SU-DHL-6 (cell line): ENCODE measurements at regions not wholly inside any gene's neighbourhood (a gene's known extent, or its start where the extent isn't known, plus 50 kb on each side); places are given as distances from the start of the nearest gene placed in this dataset.

ENCODE experiments used
- H2AFZ ChIP-seq: fragments of 200-600 bp; sonication (generic); 2 replicates; pipeline ENCODE4 v1.6.1; 2014; ENCODE audit warnings: low read depth, mild to moderate bottlenecking, moderate library complexity, mixed read lengths, antibody characterized with exemption, low read length; ENCODE audit not compliant: severe bottlenecking
- H3F3A ChIP-seq: fragments of 200-600 bp; shearing (Covaris generic); 2 replicates; pipeline ENCODE4 v1.6.0; 2016; ENCODE audit warnings: antibody characterized with exemption, mild to moderate bottlenecking; ENCODE audit not compliant: insufficient read depth
- H3K27ac ChIP-seq: fragments of 200-600 bp; sonication (generic); 2 replicates; pipeline ENCODE4 v1.5.1; 2016; ENCODE audit warnings: low read depth, mild to moderate bottlenecking, low read length, moderate library complexity, mixed read lengths
- H3K27me3 ChIP-seq: fragments of 200-600 bp; sonication (generic), shearing (Covaris generic); 2 replicates; pipeline ENCODE4 v1.6.0; 2014; ENCODE audit warnings: mild to moderate bottlenecking, low read length
- H3K36me3 ChIP-seq: fragments of 200-600 bp; sonication (generic); 2 replicates; pipeline ENCODE4 v1.6.1; 2014; ENCODE audit warnings: mild to moderate bottlenecking, low read length, mixed read lengths
- H3K4me2 ChIP-seq: fragments of 300-600, 200-600 bp; shearing (Covaris generic), sonication (generic); 2 replicates; pipeline ENCODE4 v1.6.0; 2014; ENCODE audit warnings: low read length, low read depth, mild to moderate bottlenecking; ENCODE audit not compliant: poor library complexity, severe bottlenecking
- H3K4me3 ChIP-seq: fragments of 200-600 bp; sonication (generic); 2 replicates; pipeline ENCODE4 v1.5.1; 2014; ENCODE audit warnings: antibody characterized with exemption, low read length, mild to moderate bottlenecking, mixed read lengths; ENCODE audit not compliant: insufficient read depth, poor library complexity, severe bottlenecking
- H3K79me2 ChIP-seq: fragments of 200-600 bp; sonication (generic); 2 replicates; pipeline ENCODE4 v1.6.1; 2014; ENCODE audit warnings: mild to moderate bottlenecking, low read length, moderate library complexity; ENCODE audit not compliant: insufficient read depth
- H3K9ac ChIP-seq: fragments of 200-600 bp; sonication (generic); 2 replicates; pipeline ENCODE4 v1.7.0; 2014; ENCODE audit warnings: mild to moderate bottlenecking, low read length
- H3K9me2 ChIP-seq: fragments of 200-600 bp; sonication (generic); replicated peaks from 2 replicates; pipeline ENCODE4 v1.6.1; 2014; ENCODE audit warnings: low read length; ENCODE audit not compliant: insufficient read depth
- H3K9me3 ChIP-seq: fragments of 200-600 bp; sonication (generic); 2 replicates; pipeline ENCODE4 v1.6.1; 2014; ENCODE audit warnings: low read length, mixed read lengths; ENCODE audit not compliant: insufficient read depth
- H4K20me1 ChIP-seq: fragments of 200-600 bp; sonication (generic); 2 replicates; pipeline ENCODE4 v1.6.1; 2014; ENCODE audit warnings: low read depth, mild to moderate bottlenecking, antibody characterized with exemption, low read length, moderate library complexity, mixed read lengths
- CTCF ChIP-seq: fragments of 200-600 bp; sonication (generic); IDR thresholded peaks from one replicate; pipeline ENCODE4 v1.5.1; 2017; ENCODE audit warnings: antibody characterized with exemption, mild to moderate bottlenecking, low read length, moderate library complexity; ENCODE audit not compliant: insufficient read depth, poor library complexity, severe bottlenecking
- EZH2phosphoT487 ChIP-seq: fragments of 200-600 bp; sonication (generic), shearing (Covaris generic); conservative IDR thresholded peaks from 2 replicates; pipeline ENCODE4 v1.6.1; 2018; ENCODE audit warnings: mild to moderate bottlenecking, antibody characterized with exemption, low read length, moderate library complexity, mixed read lengths

- no peak overlapping the region for H3K4me2 ChIP-seq
- no peak overlapping the region for H3K4me3 ChIP-seq
- H3K36me3 ChIP-seq, result no peaks in the 10 kb centered on the region
- H4K20me1 ChIP-seq, result no peaks in the 10 kb centered on the region
- no peak overlapping the region for H3K9ac ChIP-seq
- H3K9me2 ChIP-seq, result no peaks in the 10 kb centered on the region
- no peaks in the 10 kb centered on the region for H3K79me2 ChIP-seq
- H2AFZ ChIP-seq, result no peak overlapping the region
- H3K27me3 ChIP-seq, result no peaks in the 10 kb centered on the region
- no peak overlapping the region for H3K27ac ChIP-seq
- TF ChIP-seq EZH2phosphoT487 (no peak), CTCF (no peak)
- H3K9me3 ChIP-seq, result no peaks in the 10 kb centered on the region
- H3F3A ChIP-seq, result no peaks in the 10 kb centered on the region
These were observed 107.0 kb upstream of the KIF5B start for GRCh38 chr10:32163071-32163761.

GRCh38 chr10:32161586-32161985 lies 105.4 kb upstream of the KIF5B start:
- Histone ChIP-seq H3K9me3 (no peaks in the 10 kb centered on the region), H2AFZ (no peak overlapping the region), H3K9ac (no peak overlapping the region), H3K4me2 (no peak overlapping the region), H3K79me2 (no peaks in the 10 kb centered on the region), H3K27me3 (no peaks in the 10 kb centered on the region), H3K27ac (no peak overlapping the region), H3F3A (no peaks in the 10 kb centered on the region), H3K4me3 (no peak overlapping the region), H3K36me3 (no peaks in the 10 kb centered on the region), H4K20me1 (no peaks in the 10 kb centered on the region), H3K9me2 (no peaks in the 10 kb centered on the region)
- TF ChIP-seq CTCF (no peak), EZH2phosphoT487 (no peak)

- Histone ChIP-seq H2AFZ (no peak overlapping the region), H3K9me2 (no peaks in the 10 kb centered on the region), H3F3A (no peaks in the 10 kb centered on the region), H4K20me1 (no peaks in the 10 kb centered on the region), H3K9me3 (no peaks in the 10 kb centered on the region), H3K79me2 (no peaks in the 10 kb centered on the region), H3K4me2 (no peak overlapping the region), H3K27me3 (no peaks in the 10 kb centered on the region), H3K36me3 (no peaks in the 10 kb centered on the region), H3K9ac (no peak overlapping the region), H3K27ac (no peak overlapping the region), H3K4me3 (no peak overlapping the region)
- TF ChIP-seq CTCF (no peak), EZH2phosphoT487 (no peak)
These were observed 104.6 kb upstream of the KIF5B start for GRCh38 chr10:32160864-32161263.
